ENCODE measurements at regions not wholly inside any gene's neighbourhood (a gene's known extent, or its start where the extent isn't known, plus 50 kb on each side); places are given as distances from the start of the nearest gene placed in this dataset.
"Not testable (repeated sequence)": the region's sequence is repeated elsewhere in the genome, so short reads cannot be mapped to it uniquely, and the experiment has no call there.

DNA sequence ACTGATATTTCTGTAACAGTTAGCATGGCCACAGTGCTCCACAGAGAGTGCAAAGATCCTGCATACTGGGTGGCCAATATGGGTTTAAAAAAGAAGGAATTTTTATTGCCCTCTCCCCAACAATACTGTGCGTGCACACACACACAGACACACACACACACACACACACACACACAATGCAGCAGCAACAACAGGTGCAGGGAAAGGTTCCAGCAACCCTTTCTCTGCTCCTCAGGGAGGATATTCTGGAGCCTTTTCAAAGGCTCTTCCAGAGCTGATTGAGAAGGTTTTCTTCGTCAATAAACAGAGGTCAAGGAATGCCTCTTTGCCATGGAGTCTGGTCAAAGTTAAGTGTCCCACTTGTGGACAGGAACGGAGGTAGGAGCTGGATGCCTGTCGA, 84.8 kb upstream of the ZFP42 start:
- Histone ChIP-seq H3K27ac (ENCODE audit: poor library complexity, severe bottlenecking) (no peak overlapping the region), H3K4me3 (ENCODE audit: severe bottlenecking) (no peak overlapping the region), H3K36me3 (ENCODE audit: low read depth) (no peaks in the 10 kb centered on the region), H3K9me3 (ENCODE audit: severe bottlenecking) (no peaks in the 10 kb centered on the region), H3K4me1 (ENCODE audit: insufficient read depth, poor library complexity, severe bottlenecking) (peaks cover 9% of the 10 kb centered on the region), H3K27me3 (ENCODE audit: insufficient read depth, poor library complexity, severe bottlenecking) (no peaks in the 10 kb centered on the region)
- no peak for DNase-seq (ENCODE audit: low spot score)
- TF ChIP-seq CTCF (IDR thresholded peaks at IDR 0.05; ENCODE audit: poor library complexity, severe bottlenecking) = no peak
- no peak for ATAC-seq (ENCODE audit: low read depth)

GRCh38 chr4:187915406-187915805, 80.2 kb upstream of the ZFP42 start:
- H3K4me3 ChIP-seq (ENCODE audit: severe bottlenecking); H3K36me3 ChIP-seq (ENCODE audit: low read depth); H3K27ac ChIP-seq (ENCODE audit: poor library complexity, severe bottlenecking); H3K4me1 ChIP-seq (ENCODE audit: insufficient read depth, poor library complexity, severe bottlenecking); DNase-seq (ENCODE audit: low spot score); ATAC-seq (ENCODE audit: low read depth); H3K9me3 ChIP-seq (ENCODE audit: severe bottlenecking); H3K27me3 ChIP-seq (ENCODE audit: insufficient read depth, poor library complexity, severe bottlenecking): not testable (repeated sequence)

GRCh38 chr4:187919966-187920365, 75.6 kb upstream of the ZFP42 start:
- Histone ChIP-seq H3K4me3 (ENCODE audit: severe bottlenecking) (no peak overlapping the region), H3K4me1 (ENCODE audit: insufficient read depth, poor library complexity, severe bottlenecking) (no peaks in the 10 kb centered on the region), H3K36me3 (ENCODE audit: low read depth) (no peaks in the 10 kb centered on the region), H3K27me3 (ENCODE audit: insufficient read depth, poor library complexity, severe bottlenecking) (no peaks in the 10 kb centered on the region), H3K27ac (ENCODE audit: poor library complexity, severe bottlenecking) (no peak overlapping the region), H3K9me3 (ENCODE audit: severe bottlenecking) (no peaks in the 10 kb centered on the region)
- DNase-seq (ENCODE audit: low spot score) = no peak
- ATAC-seq (ENCODE audit: low read depth) = no peak
- no peak for TF ChIP-seq CTCF (IDR thresholded peaks at IDR 0.05; ENCODE audit: poor library complexity, severe bottlenecking)

DNA sequence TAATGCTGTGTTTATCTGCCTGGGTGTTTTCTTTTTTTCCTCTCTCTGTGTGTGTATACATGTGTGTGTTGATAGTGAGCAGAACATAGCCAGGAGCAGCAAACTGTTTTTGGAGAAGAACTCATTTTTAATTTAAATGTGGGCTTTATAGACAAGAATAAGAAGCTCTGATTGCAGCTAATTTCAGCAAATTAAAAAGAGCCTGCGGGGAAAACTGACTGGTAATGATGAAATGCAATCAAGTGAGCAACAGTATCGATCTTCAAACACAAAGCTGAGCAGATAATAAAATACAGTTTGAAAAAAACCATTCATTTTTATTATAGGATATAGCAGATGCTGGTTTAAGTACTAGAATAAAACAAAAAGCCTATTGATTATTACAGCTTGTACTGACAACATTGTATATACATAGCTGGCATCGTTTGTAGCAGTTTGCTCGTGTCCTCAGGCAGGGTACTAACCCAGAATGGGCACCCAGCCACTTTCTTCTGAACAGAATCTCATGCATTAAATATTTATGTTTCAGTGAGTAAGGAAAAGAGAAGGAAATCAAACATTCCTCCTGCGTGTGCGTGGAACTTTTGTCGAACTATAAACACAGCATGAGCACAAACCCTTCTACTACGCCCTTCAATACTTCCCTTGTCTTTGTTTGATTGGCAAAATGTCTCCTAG, 73.5 kb upstream of the ZFP42 start:
- Histone ChIP-seq H3K27me3 (ENCODE audit: insufficient read depth, poor library complexity, severe bottlenecking) (no peaks in the 10 kb centered on the region), H3K36me3 (ENCODE audit: low read depth) (no peaks in the 10 kb centered on the region), H3K27ac (ENCODE audit: poor library complexity, severe bottlenecking) (no peak overlapping the region), H3K4me3 (ENCODE audit: severe bottlenecking) (no peak overlapping the region), H3K9me3 (ENCODE audit: severe bottlenecking) (no peaks in the 10 kb centered on the region), H3K4me1 (ENCODE audit: insufficient read depth, poor library complexity, severe bottlenecking) (no peaks in the 10 kb centered on the region)
- no peak for ATAC-seq (ENCODE audit: low read depth)
- TF ChIP-seq CTCF (IDR thresholded peaks at IDR 0.05; ENCODE audit: poor library complexity, severe bottlenecking) = no peak
- no peak for DNase-seq (ENCODE audit: low spot score)

DNA sequence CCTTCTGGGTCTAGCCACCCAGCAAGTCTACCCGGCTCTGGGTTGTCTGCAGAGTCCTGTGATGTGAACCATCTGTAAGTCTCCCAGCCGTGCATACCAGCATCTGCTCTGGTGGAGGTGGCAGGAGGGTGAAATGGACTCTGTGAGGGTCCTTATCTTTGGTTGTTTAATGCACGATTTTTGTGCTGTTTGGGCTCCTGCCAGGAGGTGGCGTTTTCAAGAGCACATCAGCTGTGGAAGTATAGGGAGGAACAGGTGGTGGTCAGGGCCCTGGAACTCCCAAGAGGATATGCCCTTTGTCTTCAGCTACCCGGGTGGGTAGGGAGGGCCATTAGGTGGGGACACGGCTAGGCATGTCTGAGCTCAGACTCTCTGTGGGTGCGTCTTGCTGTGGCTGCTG, 66.5 kb upstream of the ZFP42 start:
- H3K36me3 ChIP-seq (ENCODE audit: low read depth) = no peaks in the 10 kb centered on the region
- no peaks in the 10 kb centered on the region for H3K9me3 ChIP-seq (ENCODE audit: severe bottlenecking)
- no peak overlapping the region for H3K4me3 ChIP-seq (ENCODE audit: severe bottlenecking)
- TF ChIP-seq CTCF (IDR thresholded peaks at IDR 0.05; ENCODE audit: poor library complexity, severe bottlenecking) = peak; percentile 14
- H3K4me1 ChIP-seq (ENCODE audit: insufficient read depth, poor library complexity, severe bottlenecking) = no peaks in the 10 kb centered on the region
- DNase-seq (ENCODE audit: low spot score) (no peak), ATAC-seq (ENCODE audit: low read depth) (no peak)
- no peaks in the 10 kb centered on the region for H3K27me3 ChIP-seq (ENCODE audit: insufficient read depth, poor library complexity, severe bottlenecking)
- no peak overlapping the region for H3K27ac ChIP-seq (ENCODE audit: poor library complexity, severe bottlenecking)

All from RWPE2 (cell line).